Mucosa of descending colon (tissue), 3 donors: ENCODE measurements at regions not wholly inside any gene's neighbourhood (a gene's known extent, or its start where the extent isn't known, plus 50 kb on each side); places are given as distances from the start of the nearest gene placed in this dataset.

ENCODE experiments used
- ATAC-seq: fragments of 200-7000 bp; cut with Tn5 transposase; one replicate; pipeline ENCODE4 v1.9.1; 2020; ENCODE audit warnings: mild to moderate bottlenecking, moderate library complexity
- DNase-seq, 3 donors: peaks; one replicate each; pipeline ENCODE4 v3.0.0-alpha.2; 2020
- H3K36me3 ChIP-seq: fragments of 200-600 bp; one replicate; pipeline ENCODE4 v1.8.0; 2021; ENCODE audit warnings: low read depth, mild to moderate bottlenecking
- H3K4me1 ChIP-seq: fragments of 200-600 bp; one replicate; pipeline ENCODE4 v1.8.0; 2021; ENCODE audit warnings: low read depth, mild to moderate bottlenecking
- H3K4me3 ChIP-seq: fragments of 200-600 bp; one replicate; pipeline ENCODE4 v1.8.0; 2021; ENCODE audit warnings: mild to moderate bottlenecking
- H3K9me3 ChIP-seq: fragments of 200-600 bp; one replicate; pipeline ENCODE4 v1.8.0; 2021; ENCODE audit warnings: mild to moderate bottlenecking
- intact Hi-C, 2 donors: fragments of 100-400 bp; cut with DNase I in 1 of 2; cut with micrococcal nuclease in 1 of 2; formaldehyde crosslinking; loops; one replicate each; pipeline versions ENCODE4 v1.11.0 to v1.11.1; 2022; cut with DNase I, micrococcal nuclease
- TF ChIP-seq, protein P1 (sequence below): fragments of 200-600 bp; IDR thresholded peaks from one replicate; pipeline ENCODE4 v1.8.0; 2022; ENCODE audit warnings: antibody characterized with exemption, mild to moderate bottlenecking
- donor health status: DM: no; HTN: no; CAD: no; lungs with moderate emphysema.
- donor health status: DM: no; HTN: no; CAD: no.
- donor health status: DM: no; HTN: yes; CAD: no.

- Histone ChIP-seq H3K9me3 (no peaks in the 10 kb centered on the region), H3K4me3 (no peak overlapping the region), H3K4me1 (no peaks in the 10 kb centered on the region), H3K36me3 (no peaks in the 10 kb centered on the region)
- ATAC-seq (no peak), DNase-seq (no peak)
- TF ChIP-seq, protein P1, sequence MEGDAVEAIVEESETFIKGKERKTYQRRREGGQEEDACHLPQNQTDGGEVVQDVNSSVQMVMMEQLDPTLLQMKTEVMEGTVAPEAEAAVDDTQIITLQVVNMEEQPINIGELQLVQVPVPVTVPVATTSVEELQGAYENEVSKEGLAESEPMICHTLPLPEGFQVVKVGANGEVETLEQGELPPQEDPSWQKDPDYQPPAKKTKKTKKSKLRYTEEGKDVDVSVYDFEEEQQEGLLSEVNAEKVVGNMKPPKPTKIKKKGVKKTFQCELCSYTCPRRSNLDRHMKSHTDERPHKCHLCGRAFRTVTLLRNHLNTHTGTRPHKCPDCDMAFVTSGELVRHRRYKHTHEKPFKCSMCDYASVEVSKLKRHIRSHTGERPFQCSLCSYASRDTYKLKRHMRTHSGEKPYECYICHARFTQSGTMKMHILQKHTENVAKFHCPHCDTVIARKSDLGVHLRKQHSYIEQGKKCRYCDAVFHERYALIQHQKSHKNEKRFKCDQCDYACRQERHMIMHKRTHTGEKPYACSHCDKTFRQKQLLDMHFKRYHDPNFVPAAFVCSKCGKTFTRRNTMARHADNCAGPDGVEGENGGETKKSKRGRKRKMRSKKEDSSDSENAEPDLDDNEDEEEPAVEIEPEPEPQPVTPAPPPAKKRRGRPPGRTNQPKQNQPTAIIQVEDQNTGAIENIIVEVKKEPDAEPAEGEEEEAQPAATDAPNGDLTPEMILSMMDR, result no peak
- intact Hi-C loops, result loop anchor here in 1 of 2 donors (10.0 kb wide), 1 partner anchor 1466 kb away; no protein-coding TSS in a partner anchor
These were observed 161.6 kb downstream of the RDH14 start for GRCh38 chr2:18398833-18399232.

DNA sequence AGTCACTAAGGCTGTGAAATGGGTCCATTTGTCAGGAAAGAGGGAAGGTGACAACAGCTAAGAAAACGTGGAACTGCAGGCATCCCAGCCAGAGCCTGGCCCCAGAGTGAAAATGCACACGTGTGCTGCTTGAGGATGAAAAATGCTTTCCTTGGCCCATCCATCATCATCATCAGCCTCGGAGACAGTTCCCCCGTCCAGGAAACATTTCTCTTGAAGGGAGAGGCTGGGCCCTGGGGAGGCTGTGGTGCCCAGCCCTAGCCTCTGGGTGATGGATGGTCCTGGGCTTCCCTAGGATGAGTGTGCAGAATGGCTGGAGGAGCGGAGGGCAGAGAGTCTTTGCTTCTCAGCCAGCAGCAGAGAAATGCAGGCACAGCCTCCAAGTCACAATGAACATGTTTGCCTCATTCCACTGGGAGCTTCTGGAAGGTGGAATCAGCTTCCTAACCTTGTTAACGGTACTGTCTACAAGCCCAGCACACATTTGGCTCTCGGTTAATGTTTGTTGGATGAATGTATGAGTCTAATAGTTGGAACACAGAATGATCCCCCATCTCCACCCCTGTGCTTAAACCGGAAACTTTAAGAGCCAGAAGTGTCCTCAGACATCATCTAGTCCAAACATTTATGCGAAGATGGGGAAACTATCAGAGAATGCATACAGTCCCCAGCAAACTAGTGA lies 164.0 kb downstream of the RDH14 start:
- no peaks in the 10 kb centered on the region for H3K4me1 ChIP-seq
- TF ChIP-seq, protein P1, result no peak
- ATAC-seq (no peak), DNase-seq (no peak)
- H3K36me3 ChIP-seq, result no peaks in the 10 kb centered on the region
- intact Hi-C loops, result loop anchor here in 1 of 2 donors (10.0 kb wide), 1 partner anchor 1468 kb away; no protein-coding TSS in a partner anchor
- no peaks in the 10 kb centered on the region for H3K9me3 ChIP-seq
- H3K4me3 ChIP-seq, result no peak overlapping the region

- TF ChIP-seq, protein P1, result no peak
- Histone ChIP-seq H3K4me1 (no peaks in the 10 kb centered on the region), H3K36me3 (no peaks in the 10 kb centered on the region), H3K4me3 (no peak overlapping the region), H3K9me3 (no peaks in the 10 kb centered on the region)
- no peak for DNase-seq
- intact Hi-C loops, result loop anchor here in 1 of 2 donors (10.0 kb wide), 1 partner anchor 1469 kb away; no protein-coding TSS in a partner anchor
- no peak for ATAC-seq
These were observed 164.9 kb downstream of the RDH14 start for GRCh38 chr2:18395555-18395954.

DNA sequence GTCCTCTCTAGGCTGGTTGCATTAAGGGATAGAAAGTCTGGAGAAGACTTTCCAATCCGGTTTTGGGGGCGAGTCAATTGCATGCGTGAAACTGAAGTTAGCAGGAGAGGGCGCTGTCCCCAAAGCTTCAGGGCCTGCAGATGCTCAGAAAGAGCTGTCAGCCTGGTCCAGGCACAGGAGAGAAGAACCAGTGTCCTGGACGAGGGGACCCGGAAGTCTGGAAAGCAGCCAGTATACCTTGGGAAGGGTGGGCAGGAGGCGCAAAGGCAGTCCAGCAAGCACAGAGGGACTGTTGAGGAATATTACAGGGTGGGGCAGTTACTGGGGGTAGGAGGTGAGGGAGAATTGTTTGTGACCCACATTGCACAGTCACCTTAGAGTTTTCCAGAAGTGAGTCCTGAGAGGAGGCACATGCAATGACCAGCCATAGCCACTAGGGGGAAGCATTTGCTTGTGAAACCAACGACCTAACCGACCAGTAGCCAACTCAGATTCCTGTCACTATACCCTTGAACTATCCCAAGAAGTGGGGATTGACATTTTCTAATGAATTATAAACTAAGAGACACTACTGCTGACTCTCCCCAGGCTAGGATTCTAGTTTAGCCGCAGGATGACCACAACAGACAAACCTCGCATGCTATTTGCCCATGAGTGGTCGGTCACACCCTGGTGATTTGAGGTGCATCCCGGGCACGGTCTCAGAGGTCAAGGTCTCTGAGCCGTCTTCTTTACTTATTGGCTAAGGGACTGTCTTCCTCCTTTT lies 172.8 kb downstream of the RDH14 start:
- TF ChIP-seq, protein P1, result peak; percentile 85
- no peaks in the 10 kb centered on the region for H3K4me1 ChIP-seq
- intact Hi-C loops, result no loop called here

DNA sequence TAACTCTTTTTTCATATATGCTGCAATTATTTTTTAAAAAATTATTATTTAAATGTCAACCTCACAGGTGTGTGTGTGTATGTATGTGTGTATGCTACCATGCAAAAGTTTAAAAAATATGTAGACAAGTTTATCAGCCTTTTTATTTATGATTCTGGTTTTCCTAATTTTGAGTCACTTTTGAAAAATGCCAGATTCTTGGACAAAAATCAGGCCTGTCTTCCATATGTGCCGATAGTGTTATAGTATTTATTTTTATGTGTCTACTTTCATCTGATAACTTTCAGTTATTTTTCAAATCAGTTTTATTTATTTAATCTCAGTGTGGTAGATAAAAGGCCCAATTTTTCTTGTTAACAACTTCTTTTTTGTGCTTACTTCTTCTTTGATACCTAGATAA lies 176.2 kb downstream of the RDH14 start:
- ATAC-seq (no peak), DNase-seq (no peak)
- TF ChIP-seq, protein P1, result no peak
- no peaks in the 10 kb centered on the region for H3K4me1 ChIP-seq
- intact Hi-C loops, result no loop called here
- H3K4me3 ChIP-seq, result no peak overlapping the region
- H3K36me3 ChIP-seq, result no peaks in the 10 kb centered on the region
- no peaks in the 10 kb centered on the region for H3K9me3 ChIP-seq

More for the DNA sequence above, 172.8 kb downstream of the RDH14 start:
- Histone ChIP-seq H3K4me3 (no peak overlapping the region), H3K36me3 (no peaks in the 10 kb centered on the region), H3K9me3 (no peaks in the 10 kb centered on the region)
- peak; percentile 88 for ATAC-seq
- peak; percentile 20 to 85 (median 62) for DNase-seq
